HG02981 (cell line): ENCODE measurements at regions not wholly inside any gene's neighbourhood (a gene's known extent, or its start where the extent isn't known, plus 50 kb on each side); places are given as distances from the start of the nearest gene placed in this dataset.
"Not testable (repeated sequence)": the region's sequence is repeated elsewhere in the genome, so short reads cannot be mapped to it uniquely, and the experiment has no call there.

Experiments used
- ATAC-seq: cut with Tn5 transposase; IDR thresholded peaks from one replicate; pipeline ENCODE4 v1.9.1; 2021; ENCODE audit warnings: mild to moderate bottlenecking, moderate library complexity; ENCODE audit not compliant: unreplicated experiment

- ATAC-seq = no peak
Measured at GRCh38 chr11:87493516-87493915, 455.8 kb downstream of the TMEM135 start.

GRCh38 chr11:87491381-87491780 is 453.6 kb downstream of the TMEM135 start:
- ATAC-seq = no peak

- no peak for ATAC-seq
Measured at GRCh38 chr11:87490671-87491070, 452.9 kb downstream of the TMEM135 start.

GRCh38 chr11:87484566-87484965 is 446.8 kb downstream of the TMEM135 start:
- no peak for ATAC-seq

GRCh38 chr11:87477321-87477720 is 439.6 kb downstream of the TMEM135 start:
- ATAC-seq = no peak

- ATAC-seq = no peak
Measured at GRCh38 chr11:87473174-87473573, 435.4 kb downstream of the TMEM135 start.

GRCh38 chr11:87466223-87466622 is 428.5 kb downstream of the TMEM135 start:
- ATAC-seq = no peak

GRCh38 chr11:87465716-87466115 is 428.0 kb downstream of the TMEM135 start:
- ATAC-seq = no peak

GRCh38 chr11:87463486-87464102 is 425.9 kb downstream of the TMEM135 start:
- ATAC-seq = no peak

- no peak for ATAC-seq
Measured at GRCh38 chr11:87462171-87462570, 424.4 kb downstream of the TMEM135 start.

GRCh38 chr11:87460842-87461637 is 423.3 kb downstream of the TMEM135 start:
- ATAC-seq = no peak

GRCh38 chr11:87460279-87460678 is 422.5 kb downstream of the TMEM135 start:
- ATAC-seq = no peak

- ATAC-seq = no peak
Measured at GRCh38 chr11:87459351-87459750, 421.6 kb downstream of the TMEM135 start.

- no peak for ATAC-seq
Measured at GRCh38 chr11:87456499-87456898, 418.8 kb downstream of the TMEM135 start.

GRCh38 chr11:87455180-87455579 is 417.4 kb downstream of the TMEM135 start:
- no peak for ATAC-seq

- ATAC-seq = no peak
Measured at GRCh38 chr11:87454241-87454640, 416.5 kb downstream of the TMEM135 start.

GRCh38 chr11:87453531-87454089 is 415.9 kb downstream of the TMEM135 start:
- no peak for ATAC-seq

GRCh38 chr11:87452025-87452424 is 414.3 kb downstream of the TMEM135 start:
- ATAC-seq = not testable (repeated sequence)

GRCh38 chr11:87451395-87451794 is 413.7 kb downstream of the TMEM135 start:
- no peak for ATAC-seq

GRCh38 chr11:87447606-87448005 is 409.9 kb downstream of the TMEM135 start:
- no peak for ATAC-seq

GRCh38 chr11:87444993-87445392 is 407.3 kb downstream of the TMEM135 start:
- no peak for ATAC-seq

- no peak for ATAC-seq
Measured at GRCh38 chr11:87443707-87444106, 406.0 kb downstream of the TMEM135 start.
